SK-N-MC (cell line): ENCODE measurements at regions not wholly inside any gene's neighbourhood (a gene's known extent, or its start where the extent isn't known, plus 50 kb on each side); places are given as distances from the start of the nearest gene placed in this dataset.

ENCODE experiments used
- EZH2 ChIP-seq: fragments of 200-600 bp; sonication (generic); IDR thresholded peaks from one replicate; pipeline ENCODE4 v1.6.1; 2017; ENCODE audit warnings: antibody characterized with exemption
- FOXP2 ChIP-seq: optimal IDR thresholded peaks from 2 replicates; pipeline ENCODE3; 2011; ENCODE audit warnings: mild to moderate bottlenecking, moderate library complexity; ENCODE audit not compliant: insufficient read depth; ENCODE audit errors: extremely low read length, control extremely low read depth
- POLR2AphosphoS5 ChIP-seq: IDR thresholded peaks from 2 replicates; pipeline ENCODE4 v1.6.1; 2012; ENCODE audit warnings: mild to moderate bottlenecking, low read depth, low read length, borderline replicate concordance

- no peak for TF ChIP-seq POLR2AphosphoS5
- no peak for TF ChIP-seq EZH2
- no peak for TF ChIP-seq FOXP2
Measured at GRCh38 chr13:47226516-47226915, 329.7 kb upstream of the HTR2A start.
